Panc1 (cell line): ENCODE measurements at regions not wholly inside any gene's neighbourhood (a gene's known extent, or its start where the extent isn't known, plus 50 kb on each side); places are given as distances from the start of the nearest gene placed in this dataset.

Source experiments
- CTCF ChIP-seq: fragments of 450-650 bp; IDR thresholded peaks from 2 replicates; pipeline ENCODE4 v1.5.1; 2017; ENCODE audit warnings: mild to moderate bottlenecking
- POLR2AphosphoS5 ChIP-seq: IDR thresholded peaks from 2 replicates; pipeline ENCODE4 v1.6.1; 2012; ENCODE audit warnings: mild to moderate bottlenecking, low read depth, low read length, moderate library complexity
- REST ChIP-seq, 2 experiments: IDR thresholded peaks; 2 replicates each; pipeline ENCODE4 v1.6.1; 2011 to 2012; ENCODE audit warnings: low read depth in 2 of 2, control low read depth in 1 of 2, low read length in 1 of 2, mild to moderate bottlenecking in 1 of 2, moderate library complexity in 1 of 2; ENCODE audit not compliant: insufficient read depth in 1 of 2
- TCF7L2 ChIP-seq: IDR thresholded peaks from 2 replicates; pipeline ENCODE4 v1.6.1; 2011; ENCODE audit warnings: mild to moderate bottlenecking, low read depth, low read length, inconsistent platforms

GRCh38 chr4:30068234-30068633 is 651.9 kb upstream of the PCDH7 start:
- TF ChIP-seq POLR2AphosphoS5 (no peak), CTCF (no peak), REST (IDR thresholded peaks at IDR 0.05; ENCODE audit: insufficient read depth in 1 of 2, low read depth in 2 of 2, low read length in 1 of 2) (no peak), TCF7L2 (no peak)
